IMR-90 (cell line): ENCODE measurements at regions not wholly inside any gene's neighbourhood (a gene's known extent, or its start where the extent isn't known, plus 50 kb on each side); places are given as distances from the start of the nearest gene placed in this dataset.

Source experiments
- BHLHE40 ChIP-seq: fragments of 150-350 bp; IDR thresholded peaks from 2 replicates; pipeline ENCODE4 v1.6.1; 2016; ENCODE audit warnings: mild to moderate bottlenecking, low read depth, low read length
- CEBPB ChIP-seq: IDR thresholded peaks from 2 replicates; pipeline ENCODE4 v1.6.1; 2012; ENCODE audit warnings: low read depth, low read length, improper control_type of control experiment
- CHD1 ChIP-seq: IDR thresholded peaks from 2 replicates; pipeline ENCODE4 v1.6.1; 2012; ENCODE audit warnings: low read depth, low read length, improper control_type of control experiment
- CTCF ChIP-seq: conservative IDR thresholded peaks from 2 replicates; pipeline ENCODE4 v1.5.1; 2012; ENCODE audit warnings: mild to moderate bottlenecking, low read depth, low read length, improper control_type of control experiment
- ELK1 ChIP-seq: fragments of 150-350 bp; IDR thresholded peaks from 2 replicates; pipeline ENCODE4 v1.6.1; 2016; ENCODE audit warnings: low read depth, mild to moderate bottlenecking, low read length, moderate library complexity, borderline replicate concordance
- MAFK ChIP-seq: IDR thresholded peaks from 2 replicates; pipeline ENCODE4 v1.6.1; 2012; ENCODE audit warnings: low read depth, low read length, improper control_type of control experiment
- NFE2L2 ChIP-seq: fragments of 150-350 bp; IDR thresholded peaks from 2 replicates; pipeline ENCODE4 v1.6.1; 2016; ENCODE audit warnings: low read depth, mild to moderate bottlenecking, low read length
- POLR2A ChIP-seq: IDR thresholded peaks from 2 replicates; pipeline ENCODE4 v1.6.1; 2012; ENCODE audit warnings: mild to moderate bottlenecking, low read depth, low read length
- RAD21 ChIP-seq: IDR thresholded peaks from 2 replicates; pipeline ENCODE4 v1.6.1; 2012; ENCODE audit warnings: low read length, improper control_type of control experiment
- RFX5 ChIP-seq: IDR thresholded peaks from 2 replicates; pipeline ENCODE4 v1.8.0; 2012; ENCODE audit warnings: low read depth, mild to moderate bottlenecking, low read length, moderate library complexity
- SMC3 ChIP-seq: fragments of 150-350 bp; IDR thresholded peaks from 2 replicates; pipeline ENCODE4 v1.6.1; 2016; ENCODE audit warnings: low read depth, mild to moderate bottlenecking, antibody characterized with exemption, low read length, moderate library complexity
- USF2 ChIP-seq: fragments of 150-350 bp; IDR thresholded peaks from 2 replicates; pipeline ENCODE4 v1.6.1; 2017; ENCODE audit warnings: mild to moderate bottlenecking, antibody characterized with exemption, low read length, low read depth

GRCh38 chr6:137983269-137983668, 116.2 kb downstream of the TNFAIP3 start:
- no peak for TF ChIP-seq BHLHE40
- no peak for TF ChIP-seq CEBPB
- TF ChIP-seq POLR2A: no peak
- no peak for TF ChIP-seq CTCF
- no peak for TF ChIP-seq USF2
- TF ChIP-seq ELK1: no peak
- TF ChIP-seq NFE2L2: no peak
- no peak for TF ChIP-seq RFX5
- no peak for TF ChIP-seq SMC3
- no peak for TF ChIP-seq CHD1
- no peak for TF ChIP-seq RAD21
- TF ChIP-seq MAFK: no peak
